HG03103 (cell line): ENCODE measurements at regions not wholly inside any gene's neighbourhood (a gene's known extent, or its start where the extent isn't known, plus 50 kb on each side); places are given as distances from the start of the nearest gene placed in this dataset.

Source experiments
- ATAC-seq: cut with Tn5 transposase; IDR thresholded peaks from one replicate; pipeline ENCODE4 v1.9.1; 2021; ENCODE audit warnings: low read depth; ENCODE audit not compliant: unreplicated experiment

DNA sequence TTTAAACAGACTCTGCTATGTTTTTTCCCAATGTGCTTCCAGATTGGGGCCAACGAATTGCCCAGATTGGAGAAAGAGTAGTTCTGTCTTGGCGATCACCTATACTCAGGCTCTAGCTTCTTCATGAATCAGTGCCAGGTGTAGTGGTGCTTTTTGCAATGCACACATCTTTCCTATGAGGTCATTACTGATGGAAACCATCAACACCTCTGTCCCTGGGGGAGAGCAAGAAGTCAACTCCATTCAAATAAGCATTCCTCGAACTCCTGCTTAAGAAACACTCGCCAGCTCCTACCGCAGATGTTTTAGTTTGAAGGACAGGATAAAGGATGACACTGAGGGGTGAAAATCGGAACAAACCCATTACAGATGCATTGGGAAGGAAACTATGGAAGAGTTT, 156.5 kb upstream of the DKK2 start:
- ATAC-seq: no peak

DNA sequence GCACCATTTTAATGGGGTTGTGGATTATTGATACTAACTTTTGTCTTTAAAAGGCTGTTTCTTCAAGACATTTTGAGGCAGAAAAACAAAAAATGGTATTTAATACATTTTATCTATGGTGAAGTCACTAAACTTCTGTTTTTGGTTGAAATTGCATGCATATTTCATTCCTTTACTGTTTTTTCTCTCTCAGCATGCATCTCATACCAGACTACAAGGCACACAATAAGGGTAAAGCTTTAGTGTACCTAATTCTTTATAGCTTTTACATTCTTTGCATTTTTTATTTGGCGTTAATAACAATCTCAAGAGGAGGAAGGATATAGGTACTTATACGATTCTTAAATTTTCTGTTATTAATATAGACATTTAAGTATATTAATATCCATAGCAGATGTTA, 151.0 kb upstream of the DKK2 start:
- ATAC-seq: no peak

- ATAC-seq: peak; percentile 98
These were observed 147.2 kb upstream of the DKK2 start for GRCh38 chr4:107183155-107183774.

DNA sequence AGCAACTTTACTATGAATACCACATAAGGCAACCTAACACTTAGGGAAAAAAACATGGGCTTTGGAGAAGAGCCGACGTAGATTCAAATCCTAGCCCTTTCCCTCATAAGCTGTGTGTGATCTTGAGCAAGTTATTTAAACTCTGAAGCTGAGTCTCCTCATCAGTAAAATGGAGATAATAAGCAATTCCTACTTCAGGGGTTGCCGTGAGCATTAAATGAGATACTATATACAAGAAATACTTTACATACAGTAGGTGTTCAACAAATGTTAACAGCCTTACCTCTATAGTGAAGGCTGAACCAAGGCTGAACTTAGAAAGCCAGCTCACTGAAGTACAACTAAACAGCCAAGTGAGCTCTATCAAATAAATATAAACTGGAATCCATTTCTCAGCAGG, 146.2 kb upstream of the DKK2 start:
- no peak for ATAC-seq

GRCh38 chr4:107166873-107167450, 130.8 kb upstream of the DKK2 start:
- no peak for ATAC-seq

DNA sequence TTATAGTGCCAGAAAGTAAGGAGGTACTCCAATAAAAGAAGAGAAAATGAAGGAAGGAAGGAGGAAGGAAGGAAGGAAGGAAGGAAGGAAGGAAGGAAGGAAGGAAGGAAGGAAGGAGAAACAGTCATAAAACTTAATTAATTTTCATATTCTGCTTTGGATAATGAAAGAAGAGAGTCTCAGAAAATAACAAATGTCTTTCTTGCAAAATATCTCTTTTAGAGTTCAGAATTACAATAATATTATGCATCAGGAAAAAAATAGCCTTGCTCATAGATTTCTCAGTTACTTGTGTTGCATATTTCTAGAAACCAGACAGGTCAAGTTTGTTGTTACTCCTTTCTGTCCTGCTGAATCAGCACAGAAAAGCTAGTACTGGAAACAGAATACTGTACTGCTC, 130.1 kb upstream of the DKK2 start:
- ATAC-seq: no peak

GRCh38 chr4:107164962-107165475, 128.9 kb upstream of the DKK2 start:
- no peak for ATAC-seq

GRCh38 chr4:107156443-107156842, 120.3 kb upstream of the DKK2 start:
- no peak for ATAC-seq

DNA sequence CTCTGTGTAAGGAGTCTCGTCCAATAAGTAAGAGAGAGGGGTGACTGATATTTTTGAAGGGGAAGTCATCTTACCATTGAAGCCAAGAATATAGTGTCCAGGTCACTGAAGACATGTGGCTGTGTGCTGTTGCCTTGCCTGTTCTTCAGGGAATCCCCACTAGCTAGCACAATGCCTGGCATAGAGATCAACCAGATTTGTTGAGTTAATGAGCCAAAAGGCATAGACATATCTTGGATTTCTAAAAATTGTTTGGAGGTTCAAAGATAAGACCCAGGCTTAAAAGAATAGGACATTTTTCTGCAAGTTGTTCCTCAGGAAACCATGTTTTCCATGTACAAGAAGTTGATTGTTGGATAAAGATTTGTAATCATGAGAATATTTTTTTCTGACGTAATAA, 119.3 kb upstream of the DKK2 start:
- no peak for ATAC-seq

DNA sequence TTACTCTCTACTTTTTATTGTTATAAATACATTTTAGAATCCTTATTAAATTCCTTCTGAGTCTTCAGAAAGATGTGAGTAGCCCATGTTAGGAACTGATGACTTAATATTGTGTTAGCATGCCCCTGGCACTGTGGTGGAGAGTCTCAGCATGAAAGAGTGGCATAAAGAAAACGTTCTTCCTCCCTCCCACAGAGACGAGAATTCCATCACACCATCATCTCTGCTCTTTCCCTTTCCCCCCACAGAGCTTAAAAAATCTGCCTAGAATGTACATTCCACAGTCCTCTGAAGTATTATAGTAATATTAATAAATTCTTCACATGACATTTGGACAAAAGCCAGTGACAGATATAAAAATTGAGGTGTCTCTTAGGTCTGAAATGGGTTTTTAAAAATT, 117.8 kb upstream of the DKK2 start:
- no peak for ATAC-seq

DNA sequence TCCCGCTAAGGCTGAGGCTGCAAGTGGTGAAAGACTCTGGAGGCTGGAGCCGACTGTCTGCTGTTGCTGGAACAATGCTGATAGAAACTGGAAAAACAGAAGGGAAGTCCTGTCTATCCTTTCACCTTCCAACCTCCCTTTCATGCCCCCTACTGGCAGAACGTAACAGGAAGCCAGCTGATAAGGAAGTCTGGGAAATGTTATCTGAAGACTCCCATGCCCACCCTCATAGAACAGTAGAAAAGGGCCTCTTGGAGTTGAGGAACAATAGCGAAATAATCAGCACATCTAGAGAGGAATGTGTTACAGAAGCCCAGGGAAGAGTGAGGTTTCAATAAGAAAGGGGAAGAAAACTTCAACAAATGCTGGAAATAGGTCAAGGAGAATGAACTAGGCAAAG, 117.1 kb upstream of the DKK2 start:
- no peak for ATAC-seq

DNA sequence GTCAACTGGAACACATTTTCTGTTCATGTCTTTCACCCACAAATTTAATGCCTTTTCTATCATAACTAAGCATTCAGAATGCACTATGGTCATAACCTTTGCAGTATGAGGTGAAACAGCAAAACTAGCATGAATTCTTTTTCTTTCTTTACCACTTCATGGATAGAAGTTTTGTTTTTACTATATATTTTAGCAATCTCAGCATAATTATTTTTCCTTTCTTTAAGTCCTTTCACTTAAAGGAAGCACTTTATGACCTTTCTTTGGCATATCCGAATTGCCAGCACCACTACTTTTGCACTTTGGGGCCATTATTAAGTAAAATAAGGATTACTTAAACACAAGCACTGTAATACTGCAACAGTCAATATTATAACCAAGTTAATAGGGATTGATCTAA, 115.1 kb upstream of the DKK2 start:
- no peak for ATAC-seq

DNA sequence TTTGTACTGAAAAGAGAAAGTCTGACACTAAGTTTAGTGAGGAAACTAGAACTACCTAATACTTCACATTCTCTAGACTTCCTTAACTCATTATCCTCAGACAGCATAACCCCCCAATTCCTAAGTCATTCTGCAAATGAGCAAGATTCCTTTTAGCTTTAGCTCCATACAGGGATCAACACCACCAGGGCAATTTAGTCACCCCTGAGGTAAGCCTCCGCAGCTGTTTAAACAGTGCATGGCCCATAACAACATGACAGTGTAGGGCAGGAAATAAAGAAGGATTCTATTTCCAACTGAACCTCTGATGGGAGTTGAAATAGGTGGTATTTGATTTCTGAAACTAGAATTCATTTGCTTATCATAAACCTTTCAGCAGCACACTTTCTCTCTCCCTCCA, 112.8 kb upstream of the DKK2 start:
- no peak for ATAC-seq

GRCh38 chr4:107147873-107148272, 111.8 kb upstream of the DKK2 start:
- ATAC-seq: no peak

- no peak for ATAC-seq
These were observed 102.3 kb upstream of the DKK2 start for GRCh38 chr4:107138433-107138832.

DNA sequence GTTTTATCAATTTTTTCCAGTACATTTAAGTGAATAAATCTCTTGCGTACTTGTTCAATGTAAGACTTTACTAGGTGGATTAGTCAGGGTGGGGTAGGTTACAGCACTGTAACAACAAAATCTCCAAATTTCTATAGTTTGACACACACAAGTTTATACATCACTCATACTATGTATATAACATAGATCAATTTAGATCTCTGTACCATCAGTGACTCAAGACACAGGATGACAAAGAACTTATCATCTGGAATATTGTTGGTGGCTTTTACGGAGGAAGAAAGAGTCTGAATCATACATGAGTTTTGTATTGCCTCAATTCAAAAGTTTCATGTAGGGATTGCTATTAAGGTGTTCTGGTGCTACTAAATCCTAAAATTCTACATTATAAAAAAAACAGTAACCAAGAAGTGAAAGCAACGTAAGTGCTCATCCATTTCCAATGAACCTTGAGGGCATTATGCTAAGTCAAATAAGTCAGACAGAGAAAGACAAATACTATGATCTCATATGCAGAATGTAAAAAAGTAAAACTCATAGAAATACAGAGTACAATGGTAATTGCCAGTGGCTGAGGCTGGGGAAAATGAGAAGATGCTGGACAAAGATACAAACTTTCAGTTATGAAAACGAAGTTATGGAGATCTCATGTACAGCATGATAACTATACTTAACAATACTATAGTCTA, 98.0 kb upstream of the DKK2 start:
- ATAC-seq: no peak

DNA sequence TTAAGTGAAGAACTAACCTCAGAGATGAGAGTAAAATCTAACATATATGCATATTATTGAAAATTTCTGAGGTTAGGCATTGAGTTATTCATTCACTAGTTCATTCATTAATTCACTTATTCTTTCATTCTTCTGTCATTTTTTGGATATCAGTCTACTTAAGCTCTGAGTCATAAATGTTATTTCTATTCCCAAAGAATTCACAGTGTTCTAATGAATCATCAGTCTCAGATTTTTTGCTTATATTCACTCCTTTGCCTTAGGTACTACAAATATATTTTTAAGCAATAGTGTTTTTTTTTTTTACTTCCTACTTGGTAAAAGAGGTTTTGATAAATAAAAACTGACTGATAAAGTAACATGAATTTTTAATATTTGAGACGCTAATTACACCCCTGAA, 95.2 kb upstream of the DKK2 start:
- ATAC-seq: no peak

GRCh38 chr4:107130157-107130556, 94.0 kb upstream of the DKK2 start:
- no peak for ATAC-seq

- ATAC-seq: no peak
These were observed 93.5 kb upstream of the DKK2 start for GRCh38 chr4:107129611-107130010.

- no peak for ATAC-seq
These were observed 93.0 kb upstream of the DKK2 start for GRCh38 chr4:107129076-107129475.

- no peak for ATAC-seq
These were observed 92.0 kb upstream of the DKK2 start for GRCh38 chr4:107128116-107128515.

- no peak for ATAC-seq
These were observed 89.4 kb upstream of the DKK2 start for GRCh38 chr4:107125496-107125895.
